GM12892 (cell line): ENCODE measurements at regions not wholly inside any gene's neighbourhood (a gene's known extent, or its start where the extent isn't known, plus 50 kb on each side); places are given as distances from the start of the nearest gene placed in this dataset.
A peak's percentile ranks its signal among the peaks of the same experiment; 100 is the strongest.
"Not testable (repeated sequence)": the region's sequence is repeated elsewhere in the genome, so short reads cannot be mapped to it uniquely, and the experiment has no call there.

Source experiments
- DNase-seq: peaks from one replicate; pipeline ENCODE4 v3.0.0; 2011; ENCODE audit not compliant: insufficient read length
- FAIRE-seq: peaks from 2 replicates; lab custom pipeline; 2011; peaks lifted over from hg19 to GRCh38; lab: Jason Lieb, UNC
- POLR2A ChIP-seq: IDR thresholded peaks from 2 replicates; pipeline ENCODE4 v1.6.1; 2011; ENCODE audit warnings: low read depth, low read length, control low read depth
- POLR2AphosphoS5 ChIP-seq: IDR thresholded peaks from 2 replicates; pipeline ENCODE4 v1.6.1; 2011; ENCODE audit warnings: low read depth, low read length, control low read depth
- TAF1 ChIP-seq: IDR thresholded peaks from 2 replicates; pipeline ENCODE4 v1.6.1; 2011; ENCODE audit warnings: low read depth, mild to moderate bottlenecking, control low read depth, low read length, borderline replicate concordance

DNA sequence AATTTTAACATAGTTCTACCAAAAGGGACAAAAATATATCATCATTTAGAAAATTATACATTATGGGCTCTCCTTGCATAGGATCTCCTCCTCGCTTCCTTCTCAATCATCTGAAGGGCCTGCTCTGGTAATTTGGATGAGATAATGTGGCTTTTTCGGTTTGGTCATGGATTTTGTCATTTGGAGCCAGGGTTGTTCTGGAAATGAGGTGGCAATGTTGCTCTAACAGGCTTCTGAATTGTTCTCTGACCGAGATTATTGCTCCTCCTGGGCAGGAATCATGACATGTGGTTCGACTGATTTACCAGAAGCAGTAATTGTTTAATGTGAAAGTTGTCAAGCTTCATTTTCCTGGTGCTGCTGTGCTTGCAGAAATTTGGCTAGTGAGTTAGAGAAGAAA lies 194.7 kb upstream of the ERBB4 start:
- no peak for DNase-seq
- no peak for FAIRE-seq
- no peak for TF ChIP-seq POLR2AphosphoS5
- no peak for TF ChIP-seq POLR2A
- TF ChIP-seq TAF1, result no peak

DNA sequence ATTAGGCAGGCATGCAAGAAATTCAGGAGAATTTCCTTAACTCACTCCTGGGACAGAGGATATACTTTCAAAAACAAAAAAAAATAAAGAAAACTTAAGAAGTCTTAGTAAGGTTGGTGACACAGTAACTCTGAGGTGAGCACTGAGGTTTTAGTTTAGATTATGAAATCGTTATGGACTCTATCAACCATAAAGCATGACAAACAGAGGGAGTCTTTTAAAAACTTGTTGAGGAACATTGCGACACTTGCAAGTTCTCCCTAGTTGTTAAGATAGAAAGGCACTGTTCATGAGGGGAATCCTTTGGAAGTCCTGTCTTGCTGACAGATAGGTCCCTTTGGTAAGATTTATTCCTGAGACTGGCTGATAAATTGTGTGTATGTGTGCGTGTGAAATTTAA lies 194.3 kb upstream of the ERBB4 start:
- no peak for FAIRE-seq
- no peak for TF ChIP-seq POLR2A
- no peak for TF ChIP-seq TAF1
- no peak for TF ChIP-seq POLR2AphosphoS5

DNA sequence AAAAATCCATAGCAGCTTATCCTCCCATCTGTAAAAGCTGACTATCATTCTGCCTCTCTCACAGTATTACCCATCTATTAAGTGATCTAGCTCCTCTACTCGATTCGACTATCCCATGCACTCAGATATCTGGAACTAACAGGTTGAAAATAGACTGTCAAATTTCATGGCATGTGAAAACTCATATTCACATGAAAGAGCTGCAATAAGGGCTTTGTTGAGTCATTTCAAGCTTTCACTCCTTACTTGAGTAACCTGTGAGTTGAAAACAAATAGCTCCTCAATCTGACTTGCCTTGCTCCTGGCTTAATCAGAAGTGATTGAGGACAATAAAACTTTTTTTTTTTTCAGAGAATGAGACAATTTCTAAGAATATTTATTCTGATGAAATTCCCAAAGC lies 192.4 kb upstream of the ERBB4 start:
- peak; percentile 5 for FAIRE-seq

More for the DNA sequence above, 194.3 kb upstream of the ERBB4 start:
- DNase-seq, result no peak

DNA sequence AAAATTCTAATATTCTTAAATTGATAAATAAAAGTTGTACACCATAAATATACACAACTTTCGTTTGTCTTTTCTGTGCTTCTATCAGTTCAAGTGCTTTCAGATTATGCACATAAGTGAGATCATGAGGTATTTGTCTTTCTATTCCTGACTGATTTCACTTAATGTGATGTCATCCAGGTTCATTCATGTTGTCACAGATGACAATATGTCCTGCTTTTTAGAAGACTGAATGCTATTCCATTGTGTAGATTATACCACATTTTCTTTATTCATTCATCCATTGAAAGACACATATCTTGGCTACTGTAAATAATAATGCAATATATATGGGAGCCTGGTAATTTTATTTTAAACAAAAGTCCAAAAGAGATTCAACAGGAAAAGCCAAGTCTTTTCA lies 190.1 kb upstream of the ERBB4 start:
- DNase-seq (no peak), FAIRE-seq (no peak)
- no peak for TF ChIP-seq TAF1
- no peak for TF ChIP-seq POLR2A
- TF ChIP-seq POLR2AphosphoS5, result no peak

More for the DNA sequence above, 192.4 kb upstream of the ERBB4 start:
- DNase-seq, result peak; percentile 4
- TF ChIP-seq POLR2A, result no peak
- TF ChIP-seq TAF1, result no peak
- no peak for TF ChIP-seq POLR2AphosphoS5

DNA sequence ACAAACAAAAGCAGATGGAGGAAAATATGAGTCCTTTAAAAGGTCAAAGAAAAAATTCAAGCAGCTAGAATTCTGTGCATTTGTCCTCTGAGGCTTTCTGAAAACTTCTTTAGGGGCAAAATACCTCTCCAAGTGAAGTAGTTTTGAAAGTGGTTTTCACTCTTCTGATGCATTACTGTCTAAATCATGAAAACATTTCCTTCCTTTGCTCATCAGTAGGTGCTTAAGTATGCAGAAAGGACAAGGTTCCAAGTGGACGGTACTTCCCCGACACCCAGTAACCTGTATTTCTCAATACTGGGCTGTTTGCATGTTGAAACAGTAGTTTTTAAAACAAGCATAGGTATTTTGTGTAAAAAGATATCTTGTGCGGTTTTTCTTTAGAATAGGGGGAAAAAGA lies 189.1 kb upstream of the ERBB4 start:
- no peak for DNase-seq
- TF ChIP-seq POLR2A, result no peak
- TF ChIP-seq POLR2AphosphoS5, result no peak
- TF ChIP-seq TAF1, result no peak
- peak; percentile 78 for FAIRE-seq

DNA sequence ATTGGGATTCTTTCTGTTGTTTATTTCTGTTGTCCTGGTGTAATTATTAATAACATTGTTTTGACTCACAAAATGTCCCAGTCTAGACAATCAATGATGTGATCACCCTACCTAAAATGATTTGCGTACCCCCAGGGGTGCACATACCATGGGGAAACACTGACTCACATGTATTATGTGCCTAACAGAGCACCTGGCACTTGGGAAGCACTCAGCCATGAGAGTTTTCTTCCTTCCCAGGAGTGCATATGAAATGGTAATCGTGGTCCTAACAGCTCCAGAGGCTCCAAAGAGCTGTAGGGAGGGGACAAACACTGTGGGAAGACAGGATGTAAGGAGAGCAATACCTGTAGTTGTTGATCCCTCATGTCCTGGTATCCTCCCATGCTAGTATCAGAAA lies 187.8 kb upstream of the ERBB4 start:
- FAIRE-seq, result no peak
- no peak for TF ChIP-seq POLR2A
- TF ChIP-seq POLR2AphosphoS5, result no peak
- no peak for TF ChIP-seq TAF1

DNA sequence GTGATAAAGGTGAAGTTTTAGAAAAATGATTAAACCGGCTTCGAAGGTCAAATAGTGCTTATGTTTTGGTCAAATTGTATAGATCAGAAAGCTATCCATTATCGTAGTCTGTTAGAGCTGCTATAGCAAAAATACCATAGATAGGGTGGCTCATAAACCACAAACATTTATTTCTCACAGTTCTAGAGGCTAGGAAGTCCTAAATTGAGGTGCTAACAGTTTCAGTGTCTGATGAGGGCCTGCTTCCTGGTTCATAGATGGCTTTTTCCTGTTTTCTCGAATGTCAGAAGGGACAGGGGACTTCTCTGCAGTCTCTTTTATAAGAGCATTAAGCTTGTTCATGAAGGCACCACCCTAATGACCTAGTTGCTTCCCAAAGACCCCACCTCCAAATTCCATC lies 186.6 kb upstream of the ERBB4 start:
- DNase-seq, result no peak
- TF ChIP-seq TAF1 (no peak), POLR2A (no peak), POLR2AphosphoS5 (no peak)
- no peak for FAIRE-seq

More for the DNA sequence above, 187.8 kb upstream of the ERBB4 start:
- DNase-seq, result no peak

DNA sequence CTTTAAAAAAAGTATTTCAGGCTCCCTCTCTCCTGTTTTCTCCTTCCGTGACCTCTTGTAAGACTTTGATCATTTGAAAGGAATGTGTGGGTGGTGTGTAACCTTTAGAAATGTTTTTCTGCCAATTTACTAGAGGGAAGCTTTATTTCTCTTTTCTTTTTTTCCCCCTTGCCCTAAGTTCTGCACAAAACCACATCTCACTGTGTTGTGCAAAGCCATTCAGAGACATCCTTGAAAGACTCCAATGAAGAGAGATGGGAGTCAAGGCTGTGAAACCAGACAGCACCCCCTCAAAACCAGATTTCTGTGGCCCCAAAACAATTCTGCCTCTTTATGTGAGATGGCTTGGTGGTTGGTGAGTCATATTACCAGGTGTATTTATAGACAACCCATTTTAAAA lies 184.6 kb upstream of the ERBB4 start:
- DNase-seq (no peak), FAIRE-seq (no peak)
- TF ChIP-seq POLR2AphosphoS5 (no peak), POLR2A (no peak), TAF1 (no peak)

DNA sequence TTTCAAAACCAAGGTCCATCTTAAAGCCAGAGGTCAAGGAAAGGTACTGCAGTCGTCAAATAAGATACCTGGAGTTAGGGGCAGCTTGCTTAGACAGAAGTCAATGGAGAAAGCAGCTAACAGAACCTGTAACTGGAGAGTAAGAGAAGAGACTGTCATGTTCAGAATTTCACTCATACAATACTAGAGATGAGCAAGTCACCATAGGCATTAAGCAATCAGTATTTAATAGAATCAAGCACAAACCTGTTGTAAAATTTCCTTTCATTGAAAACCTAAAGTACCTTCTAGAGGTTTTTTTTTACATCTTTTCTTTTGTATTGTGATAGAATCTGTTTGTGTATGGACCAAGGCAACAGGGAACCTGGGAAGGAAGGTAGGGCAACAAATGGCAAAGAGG lies 183.4 kb upstream of the ERBB4 start:
- no peak for TF ChIP-seq POLR2AphosphoS5
- DNase-seq (no peak), FAIRE-seq (no peak)

DNA sequence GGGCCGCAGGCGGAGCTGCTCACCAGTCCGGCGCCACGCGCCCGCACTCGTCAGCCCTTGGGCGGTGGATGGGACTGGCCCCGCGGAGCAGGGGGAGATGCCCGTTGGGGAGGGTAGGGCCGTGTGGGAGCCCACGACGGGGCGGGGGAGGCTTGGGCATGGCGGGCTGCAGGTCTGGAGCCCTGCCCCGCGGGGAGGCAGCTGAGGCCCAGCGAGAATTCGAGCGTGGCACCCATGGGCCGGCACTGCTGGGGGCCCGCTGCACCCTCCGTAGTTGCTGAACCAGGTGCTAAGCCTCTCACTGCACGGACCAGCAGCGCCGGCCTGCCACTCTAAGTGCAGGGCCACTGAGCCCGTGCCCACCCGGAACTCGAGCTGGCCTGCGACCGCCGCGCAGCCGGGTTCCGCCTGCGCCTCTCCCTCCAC lies 182.4 kb upstream of the ERBB4 start:
- DNase-seq, result no peak
- TF ChIP-seq POLR2A (no peak), TAF1 (no peak), POLR2AphosphoS5 (no peak)
- no peak for FAIRE-seq

DNA sequence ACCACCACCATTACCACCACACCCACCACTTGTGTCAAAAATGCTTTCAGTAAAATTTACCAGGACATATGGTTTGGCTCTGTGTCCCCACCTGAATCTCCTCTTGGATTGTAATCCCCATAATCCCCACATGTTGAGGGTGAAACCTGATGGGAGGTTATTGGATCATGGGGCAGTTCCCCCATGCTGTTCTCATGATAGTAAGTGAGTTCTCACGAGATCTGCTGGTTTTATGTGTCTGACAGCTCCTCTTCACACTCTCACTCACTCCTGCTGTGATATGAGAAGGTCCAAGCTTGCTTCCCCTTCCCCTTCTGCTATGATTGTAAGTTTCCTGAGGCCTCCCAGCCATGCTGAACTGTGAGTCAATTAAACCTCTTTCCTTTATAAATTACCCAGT lies 176.8 kb upstream of the ERBB4 start:
- not testable (repeated sequence) for DNase-seq, FAIRE-seq

DNA sequence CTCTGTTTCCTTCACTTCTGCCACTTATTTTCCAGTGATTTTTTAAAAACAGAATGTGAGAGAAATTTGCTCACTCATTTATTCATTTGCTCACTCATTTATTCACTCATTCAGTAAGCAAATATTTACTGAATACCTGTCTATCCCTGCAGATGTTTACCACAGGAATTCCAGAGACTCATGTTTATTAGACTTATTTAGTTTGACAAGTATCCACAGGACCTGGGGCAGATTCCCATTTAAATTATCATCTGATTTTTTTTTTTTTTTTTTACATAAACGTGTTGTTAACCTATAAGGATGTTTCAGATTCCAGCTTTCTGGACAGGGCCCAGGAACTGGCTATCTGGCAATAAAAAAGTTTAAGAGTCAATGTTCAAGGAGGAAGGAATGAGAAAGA lies 175.1 kb upstream of the ERBB4 start:
- no peak for FAIRE-seq
- TF ChIP-seq TAF1 (no peak), POLR2AphosphoS5 (no peak), POLR2A (no peak)
- no peak for DNase-seq

DNA sequence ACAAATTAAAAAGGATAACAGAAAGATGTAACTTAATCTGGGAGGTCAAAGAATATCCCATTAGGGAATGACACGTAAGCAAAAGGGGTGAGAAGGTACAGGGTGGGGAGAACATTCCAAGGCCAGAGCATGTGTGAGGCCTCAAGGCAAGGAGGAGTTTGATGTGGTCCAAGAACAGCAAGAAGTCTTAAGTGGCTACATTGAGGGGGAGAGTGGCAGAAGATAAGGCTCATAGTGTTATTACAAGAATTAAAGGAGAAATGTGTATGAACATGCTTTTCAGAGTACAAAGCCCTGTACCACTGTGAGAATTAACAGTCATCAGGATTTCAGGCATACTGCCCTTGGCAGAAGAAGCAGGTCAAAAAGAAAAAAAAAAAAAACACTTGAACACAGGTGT lies 174.4 kb upstream of the ERBB4 start:
- DNase-seq (no peak), FAIRE-seq (no peak)
- TF ChIP-seq POLR2A (no peak), POLR2AphosphoS5 (no peak), TAF1 (no peak)
